Stimulated activated CD4-positive, alpha-beta T cell treated with anti-CD3 and anti-CD28 coated beads, Interleukin-15, amount 100 ng/mL, for 48 hours (primary cell): ENCODE measurements at regions not wholly inside any gene's neighbourhood (a gene's known extent, or its start where the extent isn't known, plus 50 kb on each side); places are given as distances from the start of the nearest gene placed in this dataset.

ENCODE experiments used
- DNase-seq, 2 donors: peaks; one replicate each; pipeline ENCODE4 v3.0.0-alpha.2; 2020; ENCODE audit warnings: low read depth in 2 of 2

GRCh38 chr2:106572541-106573450 lies 85.6 kb downstream of the CD8B2 start:
- DNase-seq: peak in 1 of 2 donors; percentile 14

- DNase-seq: no peak
Observed at GRCh38 chr2:106573773-106574172, 86.6 kb downstream of the CD8B2 start.

GRCh38 chr2:106575955-106576354 lies 88.8 kb downstream of the CD8B2 start:
- no peak for DNase-seq

- DNase-seq: no peak
Observed at GRCh38 chr2:106577255-106577651, 90.1 kb downstream of the CD8B2 start.

GRCh38 chr2:106579750-106580197 lies 92.6 kb downstream of the CD8B2 start:
- no peak for DNase-seq

GRCh38 chr2:106580241-106580640 lies 93.1 kb downstream of the CD8B2 start:
- no peak for DNase-seq

GRCh38 chr2:106581328-106581727 lies 94.2 kb downstream of the CD8B2 start:
- DNase-seq: no peak

- no peak for DNase-seq
Observed at GRCh38 chr2:106581755-106582147, 94.6 kb downstream of the CD8B2 start.

- peak; percentile 25 to 45 for DNase-seq
Observed at GRCh38 chr2:106582148-106583143, 95.3 kb downstream of the CD8B2 start.

- DNase-seq: no peak
Observed at GRCh38 chr2:106584304-106584954, 97.3 kb downstream of the CD8B2 start.

- no peak for DNase-seq
Observed at GRCh38 chr2:106596844-106597243, 109.7 kb downstream of the CD8B2 start.

GRCh38 chr2:106599540-106599939 lies 112.4 kb downstream of the CD8B2 start:
- no peak for DNase-seq

- no peak for DNase-seq
Observed at GRCh38 chr2:106602042-106602441, 114.9 kb downstream of the CD8B2 start.

- no peak for DNase-seq
Observed at GRCh38 chr2:106606652-106607051, 119.5 kb downstream of the CD8B2 start.

- DNase-seq: no peak
Observed at GRCh38 chr2:106607371-106607770, 120.2 kb downstream of the CD8B2 start.

GRCh38 chr2:106609780-106610179 lies 122.6 kb downstream of the CD8B2 start:
- DNase-seq: no peak

- no peak for DNase-seq
Observed at GRCh38 chr2:106614511-106615291, 127.5 kb downstream of the CD8B2 start.

- no peak for DNase-seq
Observed at GRCh38 chr2:106618614-106619013, 131.4 kb downstream of the CD8B2 start.

- no peak for DNase-seq
Observed at GRCh38 chr2:106623456-106623855, 136.3 kb downstream of the CD8B2 start.

GRCh38 chr2:106624787-106625380 lies 137.7 kb downstream of the CD8B2 start:
- no peak for DNase-seq

GRCh38 chr2:106628377-106628776 lies 141.2 kb downstream of the CD8B2 start:
- DNase-seq: no peak
